ENCODE measurements at regions not wholly inside any gene's neighbourhood (a gene's known extent, or its start where the extent isn't known, plus 50 kb on each side); places are given as distances from the start of the nearest gene placed in this dataset.

GRCh38 chr5:168168978-168169698 is 122.3 kb upstream of the WWC1 start:
- no peak for DNase-seq (ENCODE audit: low spot score)

- DNase-seq (ENCODE audit: low spot score) = no peak
These were observed 121.7 kb upstream of the WWC1 start for GRCh38 chr5:168169791-168170190.

- no peak for DNase-seq (ENCODE audit: low spot score)
These were observed 119.3 kb upstream of the WWC1 start for GRCh38 chr5:168171901-168172759.

- DNase-seq (ENCODE audit: low spot score) = no peak
These were observed 118.7 kb upstream of the WWC1 start for GRCh38 chr5:168172760-168173223.

- DNase-seq (ENCODE audit: low spot score) = no peak
These were observed 117.1 kb upstream of the WWC1 start for GRCh38 chr5:168174376-168174775.

- DNase-seq (ENCODE audit: low spot score) = no peak
These were observed 115.2 kb upstream of the WWC1 start for GRCh38 chr5:168176251-168176650.

GRCh38 chr5:168176941-168177340 is 114.5 kb upstream of the WWC1 start:
- DNase-seq (ENCODE audit: low spot score) = no peak

GRCh38 chr5:168177831-168178450 is 113.5 kb upstream of the WWC1 start:
- DNase-seq (ENCODE audit: low spot score) = no peak

- no peak for DNase-seq (ENCODE audit: low spot score)
These were observed 112.3 kb upstream of the WWC1 start for GRCh38 chr5:168179192-168179593.

- DNase-seq (ENCODE audit: low spot score) = no peak
These were observed 109.2 kb upstream of the WWC1 start for GRCh38 chr5:168182269-168182668.

- no peak for DNase-seq (ENCODE audit: low spot score)
These were observed 107.3 kb upstream of the WWC1 start for GRCh38 chr5:168184103-168184502.

GRCh38 chr5:168186289-168187074 is 105.0 kb upstream of the WWC1 start:
- no peak for DNase-seq (ENCODE audit: low spot score)

GRCh38 chr5:168187614-168188013 is 103.8 kb upstream of the WWC1 start:
- no peak for DNase-seq (ENCODE audit: low spot score)

GRCh38 chr5:168188182-168188581 is 103.3 kb upstream of the WWC1 start:
- no peak for DNase-seq (ENCODE audit: low spot score)

GRCh38 chr5:168192120-168192519 is 99.3 kb upstream of the WWC1 start:
- no peak for DNase-seq (ENCODE audit: low spot score)

GRCh38 chr5:168193493-168194250 is 97.8 kb upstream of the WWC1 start:
- DNase-seq (ENCODE audit: low spot score) = no peak

GRCh38 chr5:168195110-168195509 is 96.3 kb upstream of the WWC1 start:
- DNase-seq (ENCODE audit: low spot score) = no peak

GRCh38 chr5:168198359-168198758 is 93.1 kb upstream of the WWC1 start:
- no peak for DNase-seq (ENCODE audit: low spot score)

GRCh38 chr5:168202996-168203395 is 88.4 kb upstream of the WWC1 start:
- no peak for DNase-seq (ENCODE audit: low spot score)

GRCh38 chr5:168204165-168204564 is 87.3 kb upstream of the WWC1 start:
- no peak for DNase-seq (ENCODE audit: low spot score)

- DNase-seq (ENCODE audit: low spot score) = no peak
These were observed 83.9 kb upstream of the WWC1 start for GRCh38 chr5:168207450-168208029.

Data from HuH-7.5 (cell line).